SK-N-SH treated with all-trans-retinoic acid at 6 μM for 48 hours (cell line): ENCODE measurements at regions not wholly inside any gene's neighbourhood (a gene's known extent, or its start where the extent isn't known, plus 50 kb on each side); places are given as distances from the start of the nearest gene placed in this dataset.

ENCODE experiments used
- ARNTL ChIP-seq: fragments of 450-650 bp; formaldehyde crosslinking; IDR thresholded peaks from 2 replicates; pipeline ENCODE4 v1.5.0; 2020; ENCODE audit warnings: low read depth, mild to moderate bottlenecking, moderate library complexity, borderline replicate concordance
- ESRRG ChIP-seq: fragments of 250-450 bp; sonication (Bioruptor Pico); IDR thresholded peaks from 2 replicates; pipeline ENCODE4 v1.6.1; 2021; ENCODE audit warnings: mild to moderate bottlenecking
- TCF4 ChIP-seq: fragments of 250-450 bp; sonication (Bioruptor Pico); IDR thresholded peaks from 2 replicates; pipeline ENCODE4 v1.8.0; 2021; ENCODE audit warnings: mild to moderate bottlenecking, moderate library complexity, borderline replicate concordance
- ZFP3 ChIP-seq: fragments of 250-450 bp; sonication (Bioruptor Pico); IDR thresholded peaks from 2 replicates; pipeline ENCODE4 v1.5.0; 2020; ENCODE audit warnings: mild to moderate bottlenecking, moderate library complexity
- ZFP30 ChIP-seq: fragments of 450-650 bp; formaldehyde crosslinking; IDR thresholded peaks from 2 replicates; pipeline ENCODE4 v1.5.0; 2022; ENCODE audit warnings: mild to moderate bottlenecking, moderate library complexity
- ZNF70 ChIP-seq: fragments of 450-650 bp; formaldehyde crosslinking; IDR thresholded peaks from 2 replicates; pipeline ENCODE4 v1.5.0; 2020; ENCODE audit warnings: mild to moderate bottlenecking, moderate library complexity
- ZNF8 ChIP-seq: fragments of 450-650 bp; formaldehyde crosslinking; IDR thresholded peaks from 2 replicates; pipeline ENCODE4 v1.5.0; 2020; ENCODE audit warnings: mild to moderate bottlenecking, moderate library complexity
- TF ChIP-seq, protein P1 (sequence below): fragments of 250-450 bp; sonication (Bioruptor Pico); IDR thresholded peaks from 2 replicates; pipeline ENCODE4 v1.5.1; 2020; ENCODE audit warnings: low read depth, mild to moderate bottlenecking, moderate library complexity
- TF ChIP-seq, protein P2 (sequence below): fragments of 250-450 bp; sonication (Bioruptor Pico); IDR thresholded peaks from 2 replicates; pipeline ENCODE4 v1.8.0; 2020; ENCODE audit warnings: mild to moderate bottlenecking, moderate library complexity, borderline replicate concordance
- TF ChIP-seq, protein P3 (sequence below): fragments of 250-450 bp; sonication (Bioruptor Pico); IDR thresholded peaks from 2 replicates; pipeline ENCODE4 v1.8.0; 2021; ENCODE audit warnings: low read depth, mild to moderate bottlenecking, moderate library complexity, borderline replicate concordance

DNA sequence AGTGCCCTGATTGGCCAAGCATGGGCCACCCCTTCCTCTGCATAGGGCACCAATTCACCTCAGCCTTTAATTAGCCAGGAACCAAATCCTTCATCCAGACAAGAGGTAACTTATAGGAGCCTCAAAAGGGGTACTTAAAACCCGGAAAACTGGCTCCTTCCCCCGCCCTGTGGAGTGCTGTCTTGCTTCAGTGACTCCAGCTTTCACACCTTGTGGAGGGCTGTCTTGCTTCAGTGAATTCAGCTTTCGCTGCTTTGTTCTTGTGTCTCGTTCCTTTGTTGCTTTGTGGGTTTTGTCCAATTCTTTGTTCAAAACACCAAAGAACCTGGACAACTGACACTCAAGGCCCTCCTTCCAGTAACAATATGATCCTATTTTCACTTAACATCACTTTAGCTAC, 82.2 kb upstream of the FRG1 start:
- no peak for TF ChIP-seq ESRRG (CRISPR knock-in tag)
- TF ChIP-seq ZNF70, result no peak
- TF ChIP-seq ARNTL (CRISPR knock-in tag), result no peak
- TF ChIP-seq, protein P1, sequence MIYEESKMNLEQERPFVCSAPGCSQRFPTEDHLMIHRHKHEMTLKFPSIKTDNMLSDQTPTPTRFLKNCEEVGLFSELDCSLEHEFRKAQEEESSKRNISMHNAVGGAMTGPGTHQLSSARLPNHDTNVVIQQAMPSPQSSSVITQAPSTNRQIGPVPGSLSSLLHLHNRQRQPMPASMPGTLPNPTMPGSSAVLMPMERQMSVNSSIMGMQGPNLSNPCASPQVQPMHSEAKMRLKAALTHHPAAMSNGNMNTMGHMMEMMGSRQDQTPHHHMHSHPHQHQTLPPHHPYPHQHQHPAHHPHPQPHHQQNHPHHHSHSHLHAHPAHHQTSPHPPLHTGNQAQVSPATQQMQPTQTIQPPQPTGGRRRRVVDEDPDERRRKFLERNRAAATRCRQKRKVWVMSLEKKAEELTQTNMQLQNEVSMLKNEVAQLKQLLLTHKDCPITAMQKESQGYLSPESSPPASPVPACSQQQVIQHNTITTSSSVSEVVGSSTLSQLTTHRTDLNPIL, result no peak
- no peak for TF ChIP-seq ZFP30 (CRISPR knock-in tag)
- no peak for TF ChIP-seq TCF4 (CRISPR knock-in tag)
- no peak for TF ChIP-seq ZFP3 (CRISPR knock-in tag)
- TF ChIP-seq, protein P2, sequence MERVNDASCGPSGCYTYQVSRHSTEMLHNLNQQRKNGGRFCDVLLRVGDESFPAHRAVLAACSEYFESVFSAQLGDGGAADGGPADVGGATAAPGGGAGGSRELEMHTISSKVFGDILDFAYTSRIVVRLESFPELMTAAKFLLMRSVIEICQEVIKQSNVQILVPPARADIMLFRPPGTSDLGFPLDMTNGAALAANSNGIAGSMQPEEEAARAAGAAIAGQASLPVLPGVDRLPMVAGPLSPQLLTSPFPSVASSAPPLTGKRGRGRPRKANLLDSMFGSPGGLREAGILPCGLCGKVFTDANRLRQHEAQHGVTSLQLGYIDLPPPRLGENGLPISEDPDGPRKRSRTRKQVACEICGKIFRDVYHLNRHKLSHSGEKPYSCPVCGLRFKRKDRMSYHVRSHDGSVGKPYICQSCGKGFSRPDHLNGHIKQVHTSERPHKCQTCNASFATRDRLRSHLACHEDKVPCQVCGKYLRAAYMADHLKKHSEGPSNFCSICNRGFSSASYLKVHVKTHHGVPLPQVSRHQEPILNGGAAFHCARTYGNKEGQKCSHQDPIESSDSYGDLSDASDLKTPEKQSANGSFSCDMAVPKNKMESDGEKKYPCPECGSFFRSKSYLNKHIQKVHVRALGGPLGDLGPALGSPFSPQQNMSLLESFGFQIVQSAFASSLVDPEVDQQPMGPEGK (CRISPR knock-in tag), result no peak
- TF ChIP-seq, protein P3, sequence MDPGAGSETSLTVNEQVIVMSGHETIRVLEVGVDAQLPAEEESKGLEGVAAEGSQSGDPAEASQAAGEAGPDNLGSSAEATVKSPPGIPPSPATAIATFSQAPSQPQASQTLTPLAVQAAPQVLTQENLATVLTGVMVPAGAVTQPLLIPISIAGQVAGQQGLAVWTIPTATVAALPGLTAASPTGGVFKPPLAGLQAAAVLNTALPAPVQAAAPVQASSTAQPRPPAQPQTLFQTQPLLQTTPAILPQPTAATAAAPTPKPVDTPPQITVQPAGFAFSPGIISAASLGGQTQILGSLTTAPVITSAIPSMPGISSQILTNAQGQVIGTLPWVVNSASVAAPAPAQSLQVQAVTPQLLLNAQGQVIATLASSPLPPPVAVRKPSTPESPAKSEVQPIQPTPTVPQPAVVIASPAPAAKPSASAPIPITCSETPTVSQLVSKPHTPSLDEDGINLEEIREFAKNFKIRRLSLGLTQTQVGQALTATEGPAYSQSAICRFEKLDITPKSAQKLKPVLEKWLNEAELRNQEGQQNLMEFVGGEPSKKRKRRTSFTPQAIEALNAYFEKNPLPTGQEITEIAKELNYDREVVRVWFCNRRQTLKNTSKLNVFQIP (CRISPR knock-in tag), result no peak
- TF ChIP-seq ZNF8 (CRISPR knock-in tag), result no peak
